Hematopoietic multipotent progenitor cell treated with erythropoietin and hydrocortisone succinate and interleukin-3 and kit ligand, for 6 days (in vitro differentiated cells): ENCODE measurements at regions not wholly inside any gene's neighbourhood (a gene's known extent, or its start where the extent isn't known, plus 50 kb on each side); places are given as distances from the start of the nearest gene placed in this dataset.

Source experiments
- DNase-seq: peaks from one replicate; pipeline ENCODE4 v3.0.0-alpha.2; 2015

GRCh38 chr4:180710628-180711337, 1532.4 kb upstream of the TENM3 start:
- DNase-seq, result no peak

GRCh38 chr4:180717451-180718033, 1525.7 kb upstream of the TENM3 start:
- DNase-seq, result no peak

GRCh38 chr4:180721356-180721755, 1521.8 kb upstream of the TENM3 start:
- no peak for DNase-seq

GRCh38 chr4:180726611-180727010, 1516.6 kb upstream of the TENM3 start:
- DNase-seq, result no peak

GRCh38 chr4:180727478-180727877, 1515.7 kb upstream of the TENM3 start:
- DNase-seq, result no peak

GRCh38 chr4:180734753-180735432, 1508.3 kb upstream of the TENM3 start:
- no peak for DNase-seq

GRCh38 chr4:180741703-180742102, 1501.5 kb upstream of the TENM3 start:
- no peak for DNase-seq

- no peak for DNase-seq
Measured at GRCh38 chr4:180745019-180745418, 1498.2 kb upstream of the TENM3 start.

GRCh38 chr4:180751009-180751408, 1492.2 kb upstream of the TENM3 start:
- no peak for DNase-seq

GRCh38 chr4:180757927-180758326, 1485.3 kb upstream of the TENM3 start:
- no peak for DNase-seq

- DNase-seq, result no peak
Measured at GRCh38 chr4:180766045-180766444, 1477.2 kb upstream of the TENM3 start.

GRCh38 chr4:180766944-180767729, 1476.1 kb upstream of the TENM3 start:
- DNase-seq, result no peak

GRCh38 chr4:180768610-180769009, 1474.6 kb upstream of the TENM3 start:
- no peak for DNase-seq

GRCh38 chr4:180769791-180770190, 1473.4 kb upstream of the TENM3 start:
- DNase-seq, result no peak

- DNase-seq, result no peak
Measured at GRCh38 chr4:180770265-180770664, 1472.9 kb upstream of the TENM3 start.

GRCh38 chr4:180784940-180785339, 1458.3 kb upstream of the TENM3 start:
- DNase-seq, result no peak

GRCh38 chr4:180788729-180789128, 1454.5 kb upstream of the TENM3 start:
- no peak for DNase-seq

GRCh38 chr4:180789929-180790328, 1453.3 kb upstream of the TENM3 start:
- no peak for DNase-seq

- no peak for DNase-seq
Measured at GRCh38 chr4:180790471-180790870, 1452.7 kb upstream of the TENM3 start.

GRCh38 chr4:180792541-180792940, 1450.7 kb upstream of the TENM3 start:
- DNase-seq, result no peak

GRCh38 chr4:180794333-180794732, 1448.9 kb upstream of the TENM3 start:
- peak; percentile 33 for DNase-seq

GRCh38 chr4:180798036-180798577, 1445.1 kb upstream of the TENM3 start:
- no peak for DNase-seq

GRCh38 chr4:180799798-180800197, 1443.4 kb upstream of the TENM3 start:
- no peak for DNase-seq
